ENCODE measurements at regions not wholly inside any gene's neighbourhood (a gene's known extent, or its start where the extent isn't known, plus 50 kb on each side); places are given as distances from the start of the nearest gene placed in this dataset.

- POLR2A ChIA-PET (ENCODE audit: partially characterized antibody): no interaction called here
- 0 out of 7 replicates have a peak, but pooled peaks cover 0 to 3% (median 0%) of the 10 kb centered on the region in 4 experiments for H3K4me1 ChIP-seq (replicated peaks in 1 of 4; ENCODE audit: control insufficient read depth in 3 of 4, insufficient read depth in 4 of 4, low read length in 3 of 4)
- CTCF ChIA-PET (ENCODE audit: partially characterized antibody): no interaction called here
- 81% methylated on average over 2 of the region's 2 CpGs; no CpG with 5 or more reads in 1 of the 2 experiments for WGBS, 2 experiments (ENCODE audit: extremely low coverage in 1 of 2, insufficient coverage in 1 of 2, insufficient read length in 1 of 2, insufficient replicate concordance in 2 of 2, low coverage in 1 of 2, low lambda C conversion rate in 2 of 2, missing lambda C conversion rate in 1 of 2)
- no peak overlapping the region for H4K91ac ChIP-seq (replicated peaks; ENCODE audit: insufficient read length, low read length)
- no peaks in the 10 kb centered on the region for H4K20me1 ChIP-seq (replicated peaks in 1 of 2; ENCODE audit: control insufficient read depth in 1 of 2, insufficient read depth in 2 of 2, low read length in 2 of 2)
- H3K23ac ChIP-seq (ENCODE audit: insufficient read length): no peak overlapping the region
- no peaks in the 10 kb centered on the region for H3K79me2 ChIP-seq (ENCODE audit: control insufficient read depth in 1 of 2, insufficient read depth in 2 of 2, low read length in 2 of 2)
- H3K4me3 ChIP-seq (ENCODE audit: extremely low read depth in 1 of 4, insufficient read depth in 2 of 4, low read depth in 3 of 4, low read length in 4 of 4): no peak overlapping the region
- no peak overlapping the region for H3K56ac ChIP-seq (replicated peaks; ENCODE audit: insufficient read length, low read depth, low read length)
- H2BK120ac ChIP-seq (replicated peaks; ENCODE audit: low read depth, low read length): no peak overlapping the region
- no peaks in the 10 kb centered on the region for H3K79me1 ChIP-seq (ENCODE audit: low read depth, low read length)
- no peak overlapping the region for H2AK5ac ChIP-seq (ENCODE audit: low read depth, low read length)
- no peak overlapping the region for H3K4ac ChIP-seq (replicated peaks; ENCODE audit: insufficient read length, low read depth, low read length)
- H2BK5ac ChIP-seq (ENCODE audit: low read depth, low read length): no peak overlapping the region
- H3K14ac ChIP-seq (ENCODE audit: insufficient read length): no peak overlapping the region
- no peak overlapping the region for H2BK12ac ChIP-seq (ENCODE audit: low read depth, low read length)
- no peaks in the 10 kb centered on the region for H3K27me3 ChIP-seq (replicated peaks in 1 of 4; ENCODE audit: control insufficient read depth in 3 of 4, extremely low read depth in 1 of 4, insufficient read depth in 3 of 4, low read length in 3 of 4)
- H3K23me2 ChIP-seq (ENCODE audit: low read depth, low read length): no peaks in the 10 kb centered on the region
- no peak overlapping the region for H3K27ac ChIP-seq (ENCODE audit: low read depth, low read length)
- no peak overlapping the region for H3K18ac ChIP-seq (ENCODE audit: extremely low read depth, low read length)
- no peak overlapping the region for H2BK20ac ChIP-seq (ENCODE audit: low read length)
- no peak for FAIRE-seq
- H2AFZ ChIP-seq (ENCODE audit: low read length): no peak overlapping the region
- DNase-seq (ENCODE audit: low read depth in 1 of 2, low spot score in 2 of 2): no peak
- H2BK15ac ChIP-seq (ENCODE audit: low read length): no peak overlapping the region
- no peaks in the 10 kb centered on the region for H3K9me3 ChIP-seq (ENCODE audit: insufficient read depth in 2 of 2, low read depth in 1 of 2, low read length in 1 of 2)
- H3K36me3 ChIP-seq (ENCODE audit: control insufficient read depth in 2 of 4, insufficient read depth in 4 of 4, low read length in 3 of 4): no peaks in the 10 kb centered on the region
- no peak overlapping the region for H4K8ac ChIP-seq (ENCODE audit: extremely low read depth, insufficient read depth, low read length)
- H3K9ac ChIP-seq (replicated peaks in 1 of 4; ENCODE audit: extremely low read depth in 1 of 4, low read depth in 3 of 4, low read length in 3 of 4): no peak overlapping the region
- H3K4me2 ChIP-seq (ENCODE audit: insufficient read depth in 1 of 2, low read depth in 2 of 2, low read length in 2 of 2): no peak overlapping the region
- no peak overlapping the region for H4K5ac ChIP-seq (ENCODE audit: insufficient read length, low read depth, low read length)
- TF ChIP-seq TAF7 (optimal IDR thresholded peaks at IDR 0.05; ENCODE audit: borderline replicate concordance, low read depth, low read length): no peak
- no peak for TF ChIP-seq RXRA (IDR thresholded peaks at IDR 0.05; ENCODE audit: insufficient read depth, low read depth, low read length)
- TF ChIP-seq GABPA (IDR thresholded peaks at IDR 0.05; ENCODE audit: borderline replicate concordance, insufficient read depth, low read length): no peak
- TF ChIP-seq SIN3A (conservative IDR thresholded peaks at IDR 0.05 in 1 of 2, IDR thresholded peaks at IDR 0.05 in 1 of 2; ENCODE audit: low read depth in 1 of 2, low read length in 2 of 2): no peak
- no peak for TF ChIP-seq EP300 (IDR thresholded peaks at IDR 0.05; ENCODE audit: borderline replicate concordance in 1 of 2, low read depth in 2 of 2, low read length in 2 of 2)
- TF ChIP-seq PHF8 (conservative IDR thresholded peaks at IDR 0.05; ENCODE audit: low read depth, low read length): no peak
- no peak for TF ChIP-seq ATF3 (IDR thresholded peaks at IDR 0.05; ENCODE audit: insufficient read depth, low read depth, low read length)
- TF ChIP-seq CTBP2 (IDR thresholded peaks at IDR 0.05; ENCODE audit: borderline replicate concordance, insufficient read depth, insufficient read length, low read length): no peak
- no peak for TF ChIP-seq SRF (IDR thresholded peaks at IDR 0.05; ENCODE audit: low read depth, low read length)
- no peak for TF ChIP-seq TEAD4 (IDR thresholded peaks at IDR 0.05; ENCODE audit: low read depth, low read length)
- no peak for TF ChIP-seq NRF1 (IDR thresholded peaks at IDR 0.05; ENCODE audit: low read depth, low read length)
- no peak for TF ChIP-seq POLR2A (IDR thresholded peaks at IDR 0.05; ENCODE audit: control extremely low read depth in 1 of 2, low read depth in 2 of 2, low read length in 2 of 2)
- TF ChIP-seq HDAC6 (IDR thresholded peaks at IDR 0.05; ENCODE audit: low read depth, low read length): no peak
- no peak for TF ChIP-seq ZNF274 (IDR thresholded peaks at IDR 0.05; ENCODE audit: borderline replicate concordance, extremely low read depth, low read length)
Measured at GRCh38 chr5:12071455-12071854, 167.2 kb upstream of the CTNND2 start.

Data from H1 (cell line).